ENCODE measurements at regions not wholly inside any gene's neighbourhood (a gene's known extent, or its start where the extent isn't known, plus 50 kb on each side); places are given as distances from the start of the nearest gene placed in this dataset.

GRCh38 chr11:15875943-15876342, 480.4 kb downstream of the SOX6 start:
- DNase-seq (ENCODE audit: low read depth in 2 of 2), result no peak

GRCh38 chr11:15878756-15879155, 477.6 kb downstream of the SOX6 start:
- no peak for DNase-seq (ENCODE audit: low read depth in 2 of 2)

- no peak for DNase-seq (ENCODE audit: low read depth in 2 of 2)
These were observed 476.1 kb downstream of the SOX6 start for GRCh38 chr11:15880291-15880690.

GRCh38 chr11:15882876-15883454, 473.4 kb downstream of the SOX6 start:
- DNase-seq (ENCODE audit: low read depth in 2 of 2), result peak in 1 of 2 experiments; percentile 8

GRCh38 chr11:15883455-15883920, 472.9 kb downstream of the SOX6 start:
- DNase-seq (ENCODE audit: low read depth in 2 of 2), result peak in 1 of 2 experiments; percentile 11

- no peak for DNase-seq (ENCODE audit: low read depth in 2 of 2)
These were observed 472.2 kb downstream of the SOX6 start for GRCh38 chr11:15884141-15884540.

GRCh38 chr11:15884777-15885540, 471.4 kb downstream of the SOX6 start:
- DNase-seq (ENCODE audit: low read depth in 2 of 2), result no peak

GRCh38 chr11:15885854-15886253, 470.5 kb downstream of the SOX6 start:
- DNase-seq (ENCODE audit: low read depth in 2 of 2), result no peak

- no peak for DNase-seq (ENCODE audit: low read depth in 2 of 2)
These were observed 470.0 kb downstream of the SOX6 start for GRCh38 chr11:15886299-15886698.

- no peak for DNase-seq (ENCODE audit: low read depth in 2 of 2)
These were observed 469.5 kb downstream of the SOX6 start for GRCh38 chr11:15886866-15887265.

- DNase-seq (ENCODE audit: low read depth in 2 of 2), result no peak
These were observed 467.6 kb downstream of the SOX6 start for GRCh38 chr11:15888556-15889345.

- no peak for DNase-seq (ENCODE audit: low read depth in 2 of 2)
These were observed 466.8 kb downstream of the SOX6 start for GRCh38 chr11:15889363-15890030.

- DNase-seq (ENCODE audit: low read depth in 2 of 2), result peak in 1 of 2 experiments; percentile 4
These were observed 466.2 kb downstream of the SOX6 start for GRCh38 chr11:15890031-15890713.

- DNase-seq (ENCODE audit: low read depth in 2 of 2), result peak; percentile 71 to 76
These were observed 463.3 kb downstream of the SOX6 start for GRCh38 chr11:15893080-15893492.

- DNase-seq (ENCODE audit: low read depth in 2 of 2), result no peak
These were observed 460.3 kb downstream of the SOX6 start for GRCh38 chr11:15896026-15896425.

- no peak for DNase-seq (ENCODE audit: low read depth in 2 of 2)
These were observed 459.8 kb downstream of the SOX6 start for GRCh38 chr11:15896530-15896929.

- DNase-seq (ENCODE audit: low read depth in 2 of 2), result no peak
These were observed 459.0 kb downstream of the SOX6 start for GRCh38 chr11:15897211-15897960.

- no peak for DNase-seq (ENCODE audit: low read depth in 2 of 2)
These were observed 455.3 kb downstream of the SOX6 start for GRCh38 chr11:15901054-15901453.

- DNase-seq (ENCODE audit: low read depth in 2 of 2), result no peak
These were observed 454.6 kb downstream of the SOX6 start for GRCh38 chr11:15901790-15902189.

GRCh38 chr11:15903246-15903645, 453.1 kb downstream of the SOX6 start:
- DNase-seq (ENCODE audit: low read depth in 2 of 2), result no peak

Data from fibroblast of skin of left biceps (primary cell).